ENCODE measurements at regions not wholly inside any gene's neighbourhood (a gene's known extent, or its start where the extent isn't known, plus 50 kb on each side); places are given as distances from the start of the nearest gene placed in this dataset.
A peak's percentile ranks its signal among the peaks of the same experiment; 100 is the strongest.

GRCh38 chr12:126772171-126772864, 1494.7 kb upstream of the TMEM132C start:
- DNase-seq (ENCODE audit: low spot score): no peak

DNA sequence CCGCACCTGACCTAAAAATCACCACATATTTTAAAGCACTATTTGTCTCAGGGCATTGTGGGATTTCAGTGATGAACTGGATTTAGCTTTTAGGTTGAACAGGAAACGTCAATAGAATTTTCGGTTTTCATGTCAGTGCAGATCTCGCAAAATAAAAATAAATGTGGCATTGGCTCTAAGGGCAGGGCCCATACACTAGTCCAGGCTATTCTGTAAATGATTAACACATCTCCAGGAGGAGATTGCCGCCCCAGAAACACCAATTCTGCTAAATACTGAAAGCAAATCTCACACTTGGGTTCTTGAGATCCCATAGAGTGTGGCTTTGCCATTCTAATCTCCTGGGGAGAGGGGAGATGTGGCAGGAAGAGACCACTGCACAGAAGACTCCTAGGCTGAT, 1494.0 kb upstream of the TMEM132C start:
- DNase-seq (ENCODE audit: low spot score): no peak

- DNase-seq (ENCODE audit: low spot score): no peak
These were observed 1493.5 kb upstream of the TMEM132C start for GRCh38 chr12:126773491-126773890.

DNA sequence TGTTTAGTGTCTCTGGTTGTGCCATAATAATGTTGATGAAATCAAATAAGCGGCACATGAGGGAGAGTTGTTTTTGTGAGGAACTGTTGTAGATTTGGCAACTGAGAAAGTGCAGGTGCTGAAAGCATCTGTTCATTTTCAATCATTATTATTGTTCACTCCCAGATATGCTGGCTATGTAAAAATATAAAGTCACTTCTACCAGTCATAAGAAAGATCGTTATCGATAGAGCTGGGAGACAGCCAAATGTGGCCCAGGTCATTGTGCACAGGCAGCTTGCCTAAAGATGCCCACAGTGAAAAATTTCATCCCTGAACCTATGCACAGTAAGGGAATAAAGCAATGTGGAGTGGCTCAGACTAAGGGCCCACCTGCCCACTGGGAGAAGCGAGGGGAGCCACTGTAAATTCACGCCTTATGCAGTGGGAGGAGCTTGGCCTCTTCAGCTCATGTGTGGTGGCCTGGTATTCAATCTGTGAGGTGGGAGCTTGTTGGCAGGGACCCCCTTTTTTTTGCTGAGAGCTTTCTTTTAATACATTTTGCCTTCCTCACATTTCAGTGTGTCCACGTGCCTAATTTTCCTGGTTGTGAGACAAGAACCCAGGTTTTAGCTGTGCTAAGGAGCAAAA, 1490.8 kb upstream of the TMEM132C start:
- no peak for DNase-seq (ENCODE audit: low spot score)

DNA sequence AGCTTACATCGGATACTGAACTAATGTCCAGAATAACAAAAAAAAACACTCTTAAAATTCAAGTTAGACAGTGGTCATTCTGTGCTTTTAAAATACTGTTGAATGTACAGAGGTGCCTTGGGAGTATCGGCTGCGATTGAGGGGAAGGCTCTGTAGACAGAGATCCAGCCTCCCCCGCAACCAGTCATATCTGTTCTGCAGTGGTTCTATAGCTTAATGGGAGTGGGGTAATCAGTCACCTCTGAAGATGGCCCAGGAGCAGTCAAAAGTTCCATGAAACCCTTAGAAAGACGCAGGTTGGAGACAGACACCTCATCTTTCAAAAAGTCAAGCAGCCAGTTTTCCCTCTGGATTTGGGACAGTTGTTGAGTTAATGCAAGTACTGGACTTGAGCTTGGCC, 1486.6 kb upstream of the TMEM132C start:
- no peak for DNase-seq (ENCODE audit: low spot score)

- DNase-seq (ENCODE audit: low spot score): no peak
These were observed 1485.4 kb upstream of the TMEM132C start for GRCh38 chr12:126781593-126781992.

- no peak for DNase-seq (ENCODE audit: low spot score)
These were observed 1484.9 kb upstream of the TMEM132C start for GRCh38 chr12:126782083-126782482.

DNA sequence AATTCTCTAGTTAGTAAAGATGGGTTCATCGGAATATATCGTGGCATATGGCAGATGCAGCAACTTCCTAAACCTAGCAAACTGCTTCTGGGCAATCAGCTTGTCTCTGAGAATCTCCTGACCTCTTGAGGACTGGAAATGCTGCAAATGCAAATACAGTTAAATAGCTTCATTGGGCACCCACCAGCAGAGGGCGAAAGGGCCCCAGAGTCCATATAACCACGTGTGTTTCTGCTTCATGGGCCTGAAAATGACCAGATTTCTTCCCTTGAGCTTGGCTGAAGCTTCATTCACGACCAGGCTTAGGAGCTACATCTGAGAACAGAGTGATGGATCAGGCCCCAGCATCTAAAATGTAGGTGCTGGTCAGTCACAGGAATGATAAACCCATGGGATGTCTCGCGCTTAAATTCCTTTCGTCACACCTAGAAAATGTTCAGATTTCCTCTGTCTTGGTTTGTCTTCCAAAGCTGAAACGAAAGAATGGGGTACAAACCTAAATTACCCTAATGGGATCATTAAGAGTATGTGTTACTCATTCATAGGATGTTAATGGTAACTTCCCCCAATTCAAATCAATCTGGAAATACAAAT, 1482.5 kb upstream of the TMEM132C start:
- peak; percentile 32 for DNase-seq (ENCODE audit: low spot score)

GRCh38 chr12:126789963-126790362, 1477.0 kb upstream of the TMEM132C start:
- DNase-seq (ENCODE audit: low spot score): no peak

GRCh38 chr12:126791122-126791521, 1475.8 kb upstream of the TMEM132C start:
- DNase-seq (ENCODE audit: low spot score): no peak

- DNase-seq (ENCODE audit: low spot score): no peak
These were observed 1474.6 kb upstream of the TMEM132C start for GRCh38 chr12:126792411-126792810.

- no peak for DNase-seq (ENCODE audit: low spot score)
These were observed 1469.4 kb upstream of the TMEM132C start for GRCh38 chr12:126797525-126797924.

GRCh38 chr12:126798449-126798848, 1468.5 kb upstream of the TMEM132C start:
- no peak for DNase-seq (ENCODE audit: low spot score)

- no peak for DNase-seq (ENCODE audit: low spot score)
These were observed 1459.6 kb upstream of the TMEM132C start for GRCh38 chr12:126807312-126807865.

DNA sequence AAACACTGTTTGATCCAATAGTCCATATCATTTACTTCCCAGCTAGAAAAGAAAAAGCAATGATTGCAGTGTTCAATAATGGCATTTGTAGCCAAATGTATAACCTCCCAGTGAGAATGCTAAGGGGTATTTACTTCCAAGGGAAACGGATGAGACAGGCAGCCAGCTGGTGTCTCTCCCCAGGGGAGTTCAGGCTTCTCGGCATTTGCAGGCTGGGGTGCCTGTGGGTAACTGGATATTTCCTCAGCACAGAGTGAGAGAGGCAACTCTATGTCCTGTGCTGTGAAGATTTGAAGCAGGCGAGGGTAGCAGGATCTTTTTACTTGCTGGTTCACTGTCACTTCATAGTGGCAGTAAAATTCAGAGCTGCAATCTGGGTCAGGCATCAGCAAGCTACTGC, 1455.6 kb upstream of the TMEM132C start:
- no peak for DNase-seq (ENCODE audit: low spot score)

DNA sequence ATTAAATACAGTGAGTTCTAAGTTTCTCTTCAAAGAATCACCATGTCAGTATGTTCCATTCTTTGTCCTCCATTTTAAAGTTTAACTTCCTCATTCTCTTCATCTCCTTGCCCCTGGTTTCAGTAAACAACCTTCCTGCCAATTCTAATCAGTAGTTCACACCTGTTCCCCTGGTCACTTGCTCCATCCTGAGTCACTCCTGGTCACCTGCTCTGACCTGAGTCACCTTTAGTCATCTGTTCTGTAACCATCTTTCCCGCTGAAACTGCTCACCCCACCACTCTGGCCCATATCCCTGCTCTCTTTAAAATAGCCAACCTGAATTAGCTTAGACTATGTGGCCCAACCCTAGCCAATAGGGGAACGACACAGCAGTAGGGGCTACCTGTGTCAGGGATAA, 1447.4 kb upstream of the TMEM132C start:
- DNase-seq (ENCODE audit: low spot score): no peak

- no peak for DNase-seq (ENCODE audit: low spot score)
These were observed 1435.9 kb upstream of the TMEM132C start for GRCh38 chr12:126830778-126831680.

GRCh38 chr12:126837697-126838096, 1429.3 kb upstream of the TMEM132C start:
- no peak for DNase-seq (ENCODE audit: low spot score)

DNA sequence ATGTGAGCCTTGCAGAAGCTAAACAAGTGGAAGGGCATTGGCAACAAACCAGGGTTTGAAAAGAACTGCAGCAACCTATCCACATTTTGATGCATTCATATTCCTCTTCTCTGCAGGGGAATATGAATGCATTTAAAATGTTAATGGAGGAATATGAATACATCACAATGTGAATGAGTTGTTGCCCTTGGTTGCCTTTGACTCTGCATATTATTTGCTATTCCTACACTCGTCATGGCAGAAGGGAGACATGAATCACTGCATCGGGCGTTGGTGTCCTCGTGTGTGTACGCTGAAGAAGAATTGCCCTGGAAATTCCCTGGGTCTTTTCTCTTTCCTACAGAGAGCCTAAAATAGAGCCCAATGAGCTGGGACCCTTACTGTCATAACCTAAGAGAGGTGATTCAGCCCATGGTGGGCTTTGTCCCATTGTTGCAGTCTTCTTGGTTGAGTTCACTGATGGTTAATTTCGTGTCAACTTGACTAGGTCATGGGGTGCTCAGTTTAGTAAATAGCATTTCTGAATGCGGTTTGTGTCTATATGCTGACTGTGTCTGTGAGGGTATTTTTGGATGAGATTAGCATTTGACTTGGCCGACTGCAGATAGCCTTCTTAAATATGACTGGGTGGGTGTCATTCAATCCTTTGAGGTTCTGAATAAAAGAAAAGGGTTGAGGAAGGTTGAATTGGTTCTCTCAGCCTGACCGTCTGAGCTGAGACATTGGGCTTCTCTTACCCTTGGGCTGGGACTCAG, 1422.9 kb upstream of the TMEM132C start:
- no peak for DNase-seq (ENCODE audit: low spot score)

DNA sequence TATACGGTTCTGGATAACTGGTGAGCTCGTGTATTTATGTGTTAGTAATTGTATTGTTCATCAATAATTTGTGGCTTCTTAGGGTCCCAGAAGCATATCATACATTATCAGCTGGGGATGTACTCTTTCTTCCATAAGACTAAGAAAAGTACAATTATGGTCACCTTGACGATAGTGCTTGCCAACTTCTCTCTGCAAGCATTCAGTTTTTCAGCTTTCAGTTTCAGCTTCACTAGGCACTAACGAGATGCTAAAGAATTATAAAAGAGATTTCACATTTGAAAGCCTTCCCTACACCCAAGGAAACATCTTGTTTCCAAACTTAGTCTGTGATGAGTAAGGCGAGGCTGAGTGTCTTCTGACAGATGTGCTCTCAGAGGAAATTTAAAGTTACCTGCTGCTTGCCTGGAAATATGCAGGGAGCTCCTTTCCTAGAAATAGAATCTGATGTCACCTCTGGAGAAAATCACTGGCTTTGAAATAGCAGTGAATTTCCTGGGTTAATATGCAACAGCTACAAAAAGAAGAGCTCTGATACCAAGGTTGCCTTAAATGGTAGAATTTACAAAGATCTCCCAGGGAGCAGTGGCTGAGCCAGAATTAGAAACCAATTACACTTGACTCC, 1419.9 kb upstream of the TMEM132C start:
- DNase-seq (ENCODE audit: low spot score): peak; percentile 5

GRCh38 chr12:126855768-126856167, 1411.2 kb upstream of the TMEM132C start:
- no peak for DNase-seq (ENCODE audit: low spot score)

Measured in pons (tissue), 1 donor.